ENCODE measurements at regions not wholly inside any gene's neighbourhood (a gene's known extent, or its start where the extent isn't known, plus 50 kb on each side); places are given as distances from the start of the nearest gene placed in this dataset.
"Not testable (repeated sequence)": the region's sequence is repeated elsewhere in the genome, so short reads cannot be mapped to it uniquely, and the experiment has no call there.

DNA sequence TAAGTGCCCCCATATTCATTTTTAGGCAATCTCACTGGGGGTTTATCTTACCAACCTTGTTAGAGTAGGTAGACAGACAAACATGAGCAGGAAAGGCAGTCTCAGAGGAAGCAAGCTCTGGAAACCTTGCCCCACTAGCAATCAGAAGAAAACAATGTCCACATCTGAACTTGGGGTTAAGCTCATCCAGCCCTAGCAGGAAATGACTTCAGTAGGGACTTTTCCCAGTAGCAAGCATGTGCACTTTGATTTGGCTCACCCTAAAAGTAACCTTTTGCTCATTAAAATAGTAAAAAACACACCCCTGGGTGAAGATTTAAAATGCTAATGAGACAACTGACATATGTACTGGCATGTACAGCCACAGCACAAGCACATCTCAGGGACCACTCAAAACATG lies 175.5 kb downstream of the AKAIN1 start:
- no peak for DNase-seq (ENCODE audit: low read depth)

DNA sequence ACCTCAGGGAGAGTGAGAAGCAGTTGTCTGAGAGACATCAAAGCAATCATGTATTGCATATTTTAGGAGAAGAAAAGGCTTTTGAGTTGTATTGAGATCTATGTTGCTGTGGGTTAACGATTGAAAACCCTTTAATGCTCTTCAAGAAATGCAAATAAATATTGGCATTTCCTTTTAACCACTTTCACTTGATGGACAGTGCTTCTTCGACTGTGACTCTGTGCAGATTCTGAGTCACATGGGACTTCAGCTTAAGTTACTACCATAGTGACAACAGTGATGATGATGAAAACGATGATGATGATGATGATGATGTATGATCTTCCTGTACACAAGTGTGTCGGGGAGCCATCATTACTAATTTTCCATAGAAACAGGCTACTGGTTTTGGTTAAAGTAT lies 181.8 kb downstream of the AKAIN1 start:
- DNase-seq (ENCODE audit: low read depth): no peak

DNA sequence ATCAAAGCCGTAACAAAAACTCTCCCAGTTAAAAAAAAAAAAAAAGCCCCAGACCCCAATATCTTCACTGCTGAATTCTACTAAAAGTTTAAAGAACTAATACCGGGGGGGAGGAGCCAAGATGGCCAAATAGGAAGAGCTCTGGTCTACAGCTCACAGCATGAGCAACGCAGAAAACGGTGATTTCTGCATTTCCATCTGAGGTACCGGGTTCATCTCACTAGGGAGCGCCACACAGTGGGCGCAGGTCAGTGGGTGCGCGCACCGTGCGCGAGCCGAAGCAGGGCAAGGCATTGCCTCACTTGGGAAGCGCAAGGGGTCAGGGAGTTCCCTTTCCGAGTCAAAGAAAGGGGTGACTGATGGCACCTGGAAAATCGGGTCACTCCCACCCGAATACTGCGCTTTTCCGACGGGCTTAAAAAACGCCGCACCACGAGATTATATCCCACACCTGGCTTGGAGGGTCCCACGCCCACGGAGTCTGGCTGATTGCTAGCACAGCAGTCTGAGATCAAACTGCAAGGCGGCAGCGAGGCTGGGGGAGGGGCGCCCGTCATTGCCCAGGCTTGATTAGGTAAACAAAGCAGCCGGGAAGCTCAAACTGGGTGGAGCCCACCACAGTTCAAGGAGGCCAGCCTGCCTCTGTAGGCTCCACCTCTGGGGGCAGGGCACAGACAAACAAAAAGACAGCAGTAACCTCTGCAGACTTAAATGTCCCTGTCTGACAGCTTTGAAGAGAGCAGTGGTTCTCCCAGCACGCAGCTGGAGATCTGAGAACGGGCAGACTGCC lies 192.8 kb downstream of the AKAIN1 start:
- not testable (repeated sequence) for DNase-seq (ENCODE audit: low read depth)

DNA sequence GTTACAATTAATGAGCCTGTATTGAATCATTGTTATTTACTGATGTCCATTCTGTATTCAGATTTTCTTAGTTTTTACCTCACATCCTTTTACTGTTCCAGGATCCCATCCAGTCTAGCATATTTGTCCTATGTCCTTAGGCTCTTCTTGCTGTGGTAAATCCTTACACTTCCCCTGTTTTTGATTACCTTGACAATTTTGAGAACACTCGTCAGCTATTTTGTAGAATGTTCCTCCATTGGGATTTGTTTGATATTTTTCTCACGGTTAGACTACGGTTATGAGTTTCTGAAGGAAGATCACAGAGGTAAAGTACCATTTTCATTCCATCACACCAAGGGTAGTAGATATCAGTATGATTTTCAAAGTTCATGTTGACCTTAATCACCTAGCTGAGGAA lies 202.3 kb downstream of the AKAIN1 start:
- no peak for DNase-seq (ENCODE audit: low read depth)

DNA sequence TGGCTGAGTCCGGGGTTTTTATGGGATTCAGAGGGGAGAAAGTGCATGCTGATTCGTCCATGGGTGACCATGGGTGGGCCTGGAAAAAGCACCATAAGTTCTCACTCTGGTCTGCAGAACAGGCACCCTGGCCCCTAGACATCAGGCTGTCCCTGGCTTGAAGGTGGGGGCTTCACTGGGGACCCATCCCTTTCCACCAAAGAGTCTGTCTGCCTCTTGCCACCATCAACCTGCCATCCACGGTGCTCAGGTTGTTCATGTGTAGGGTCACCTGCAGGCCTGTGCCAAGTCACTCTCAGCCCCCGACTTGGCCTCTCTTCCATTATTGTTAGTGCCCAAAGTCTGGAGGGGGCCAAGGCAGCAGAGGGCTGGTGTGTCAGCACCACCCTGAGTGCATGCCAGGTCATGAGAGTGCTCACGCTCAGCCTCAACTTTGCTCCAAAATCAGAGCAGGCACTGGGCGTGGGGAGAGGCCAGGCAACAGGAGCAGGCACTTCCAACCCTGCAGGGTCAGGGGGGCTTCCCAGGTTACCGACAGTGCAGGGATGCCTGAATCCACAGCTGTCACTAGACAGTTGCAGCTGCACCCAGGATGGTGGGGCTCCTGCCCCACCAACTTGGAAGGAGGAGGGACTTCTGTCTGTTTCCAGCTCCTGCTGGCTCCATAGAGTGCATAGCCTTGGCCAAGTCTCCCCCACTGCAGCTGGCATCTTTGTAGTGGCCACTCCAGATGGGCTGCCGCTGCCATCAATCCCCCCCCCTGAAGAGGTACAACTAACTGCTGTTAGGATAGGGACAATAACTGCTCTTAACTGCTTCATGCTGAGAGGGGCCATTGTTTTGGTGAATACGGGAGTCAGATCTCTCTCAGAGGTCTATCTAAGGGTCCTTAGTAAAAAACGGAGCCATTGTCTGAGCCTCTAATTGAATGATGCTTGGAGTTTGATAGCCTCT lies 209.3 kb downstream of the AKAIN1 start:
- DNase-seq (ENCODE audit: low read depth): no peak

DNA sequence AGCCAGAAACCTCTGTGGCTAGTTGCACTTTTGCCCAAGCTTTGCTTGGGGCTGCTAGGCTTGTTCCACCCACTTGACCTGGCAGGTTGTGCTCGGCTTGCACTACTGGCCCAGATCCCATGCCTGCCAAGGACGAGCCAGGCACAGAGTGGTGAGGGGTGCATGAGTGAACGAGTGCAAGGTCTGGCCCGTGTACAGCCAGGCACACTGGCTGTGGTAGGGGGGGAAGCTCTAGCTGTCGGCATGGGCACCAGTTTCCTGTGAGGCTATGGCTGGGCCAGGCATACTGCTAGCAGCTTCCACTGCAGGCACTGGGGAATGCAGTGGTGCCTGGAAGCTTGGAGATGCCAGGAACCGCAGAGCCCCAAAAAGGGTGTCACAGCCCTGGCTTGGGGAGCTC lies 210.4 kb downstream of the AKAIN1 start:
- no peak for DNase-seq (ENCODE audit: low read depth)

DNA sequence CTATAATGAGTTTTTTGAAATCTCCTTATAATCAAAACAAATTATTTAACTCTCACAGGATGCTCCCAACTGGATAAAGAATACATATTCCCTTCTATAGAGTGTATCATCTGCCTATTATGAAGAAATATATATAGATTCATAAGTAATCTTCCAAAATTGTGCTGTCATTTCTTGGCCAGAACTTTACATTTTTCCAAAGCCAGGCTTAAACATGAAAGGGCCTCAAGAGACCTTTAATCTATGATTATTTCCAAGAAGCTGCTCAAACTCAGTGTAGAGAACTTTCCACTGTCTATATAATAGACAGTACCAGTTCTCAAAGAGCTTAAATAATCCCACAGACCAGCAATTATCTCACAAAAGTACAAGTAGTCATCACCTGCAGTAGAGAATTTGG lies 211.0 kb downstream of the AKAIN1 start:
- DNase-seq (ENCODE audit: low read depth): no peak

DNA sequence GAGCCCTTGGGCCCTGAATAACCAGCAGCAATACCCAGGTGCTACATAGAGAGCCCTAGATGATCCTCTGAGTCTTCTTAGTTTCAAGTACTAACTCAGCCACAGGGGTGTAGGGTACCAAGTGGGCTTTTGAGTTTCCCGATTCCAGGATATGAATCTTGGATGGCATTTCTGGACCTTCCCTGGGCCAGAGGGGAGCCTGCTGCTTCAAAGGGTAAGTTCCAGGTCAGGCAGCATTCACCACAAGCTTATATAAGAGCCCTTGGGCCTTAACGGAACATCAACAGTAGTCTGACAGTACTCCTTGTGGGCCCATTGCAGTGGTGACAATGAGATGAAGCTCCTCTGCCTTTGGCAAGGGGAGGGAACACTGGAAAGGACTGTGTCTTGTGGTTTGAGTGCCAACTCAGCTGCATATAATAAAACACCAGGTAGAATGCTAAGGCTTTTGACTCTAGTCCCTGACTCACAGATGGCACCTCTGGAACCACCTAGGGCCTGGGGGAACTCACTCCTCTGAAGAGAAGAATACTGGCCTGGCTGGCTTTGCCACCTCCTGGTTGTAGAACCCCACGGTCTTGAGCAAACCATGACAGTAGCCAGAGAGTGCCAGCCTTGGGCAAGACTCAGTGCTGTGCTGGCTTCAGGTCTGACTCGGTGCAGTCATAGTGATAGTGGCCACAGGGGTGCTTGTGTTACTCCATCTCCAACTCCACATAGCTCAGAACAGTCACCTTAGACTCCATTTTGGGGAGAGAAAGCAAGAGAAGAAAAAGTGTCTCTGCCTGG lies 235.7 kb downstream of the AKAIN1 start:
- DNase-seq (ENCODE audit: low read depth): no peak

DNA sequence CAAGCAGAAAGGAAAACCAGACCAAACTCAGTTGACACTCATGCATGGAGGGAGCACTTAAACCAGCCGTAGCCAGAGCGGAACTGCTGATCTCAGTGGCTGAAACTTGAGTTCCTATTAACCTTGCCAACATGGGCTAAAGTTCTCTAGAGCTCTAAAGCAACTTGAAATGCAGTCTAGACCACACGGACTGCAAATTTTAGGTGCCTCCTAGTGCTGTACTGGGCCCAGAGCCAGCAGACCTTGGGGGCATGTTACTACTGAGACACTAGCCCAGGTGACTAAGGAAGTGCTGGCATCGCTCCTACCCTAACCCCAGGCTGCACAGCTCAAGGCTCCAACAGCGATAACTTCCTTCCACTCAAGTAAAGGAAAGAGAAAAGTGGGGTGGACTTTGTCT lies 236.5 kb downstream of the AKAIN1 start:
- no peak for DNase-seq (ENCODE audit: low read depth)

DNA sequence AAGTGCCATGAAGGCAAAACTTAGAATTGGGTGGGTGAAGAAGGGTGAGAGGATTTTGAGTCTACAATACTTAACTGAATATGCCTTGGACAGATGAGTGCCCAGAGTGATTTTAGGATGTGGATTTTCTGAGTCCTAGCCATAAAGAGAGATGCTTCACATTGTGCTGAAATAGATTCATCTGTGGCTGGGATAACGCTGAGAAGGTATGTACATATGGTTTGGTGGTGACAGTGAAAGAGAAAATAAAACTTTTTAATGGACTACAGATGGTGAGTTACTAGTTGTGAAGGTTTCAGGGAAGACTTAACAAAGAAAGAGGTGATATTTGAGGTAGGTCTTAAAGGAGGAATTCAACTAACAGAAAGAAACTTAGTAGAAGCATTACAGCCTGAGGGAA lies 265.8 kb downstream of the AKAIN1 start:
- DNase-seq (ENCODE audit: low read depth): no peak

DNA sequence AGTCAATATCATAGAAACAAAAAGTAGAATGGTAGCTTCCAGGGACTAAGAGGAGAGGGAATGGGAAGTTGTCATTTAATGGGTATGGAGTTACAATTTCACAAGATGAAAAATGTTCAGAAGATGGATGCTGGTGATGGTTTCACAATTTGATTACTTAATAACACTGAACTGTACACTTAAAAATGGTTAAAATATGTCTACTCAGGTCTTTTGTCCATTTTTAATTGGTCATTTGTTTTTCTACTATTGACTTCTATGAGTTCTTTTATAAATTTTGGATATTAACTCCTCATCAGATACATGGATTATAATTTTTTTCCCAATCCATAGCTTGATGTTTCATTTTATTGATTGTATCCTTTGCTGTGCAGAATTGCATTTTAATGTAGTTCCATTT lies 275.5 kb downstream of the AKAIN1 start:
- no peak for DNase-seq (ENCODE audit: low read depth)

DNA sequence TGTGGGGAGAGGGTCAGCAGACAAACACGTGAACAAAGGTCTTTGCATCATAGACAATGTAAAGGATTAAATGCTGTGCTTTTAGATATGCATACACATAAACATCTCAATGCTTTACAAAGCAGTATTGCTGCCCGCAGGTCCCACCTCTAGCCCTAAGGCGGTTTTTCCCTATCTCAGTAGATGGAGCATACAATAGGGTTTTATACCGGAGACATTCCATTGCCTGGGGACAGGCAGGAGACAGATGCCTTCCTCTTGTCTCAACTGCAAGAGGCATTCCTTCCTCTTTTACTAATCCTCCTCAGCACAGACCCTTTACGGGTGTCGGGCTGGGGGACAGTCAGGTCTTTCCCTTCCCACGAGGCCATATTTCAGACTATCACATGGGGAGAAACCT lies 279.5 kb downstream of the AKAIN1 start:
- not testable (repeated sequence) for DNase-seq (ENCODE audit: low read depth)

DNA sequence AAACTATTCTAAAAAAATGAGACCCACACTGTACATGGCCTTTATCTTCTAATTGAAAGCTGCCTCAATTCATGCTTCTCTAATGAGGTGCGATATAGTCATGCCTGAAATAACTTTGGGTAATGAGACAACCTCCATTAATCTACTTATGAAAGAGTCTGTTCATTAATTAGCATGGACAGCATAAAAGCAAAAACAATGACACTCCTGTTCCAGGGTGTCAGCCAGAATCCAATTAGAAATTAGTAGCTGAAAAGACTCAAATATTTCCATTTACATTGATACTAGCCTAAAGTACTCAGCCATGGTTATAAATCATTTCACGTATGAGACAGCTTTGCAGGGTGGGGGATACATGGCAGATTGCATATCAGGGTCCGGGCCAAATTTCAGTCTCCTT lies 288.7 kb downstream of the AKAIN1 start:
- no peak for DNase-seq (ENCODE audit: low read depth)

DNA sequence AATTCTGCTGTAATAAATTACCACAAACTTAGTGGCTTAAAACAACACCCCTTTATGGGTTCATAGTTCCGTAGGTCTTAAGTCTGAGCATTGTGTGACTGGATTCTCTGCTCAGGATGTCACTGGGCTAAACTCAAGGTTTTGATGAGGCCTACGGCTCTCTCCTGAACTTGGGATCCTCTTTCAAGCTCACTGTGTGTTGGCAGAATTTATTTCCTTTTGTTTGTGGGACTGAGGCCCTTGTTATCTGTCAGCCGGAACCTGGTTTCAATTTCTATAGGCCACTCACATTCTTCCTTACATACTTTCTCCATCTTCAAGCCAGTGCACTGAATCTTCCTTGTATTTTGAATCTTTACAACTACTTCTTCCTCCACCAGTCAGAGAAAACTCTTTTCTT lies 290.2 kb downstream of the AKAIN1 start:
- no peak for DNase-seq (ENCODE audit: low read depth)

DNA sequence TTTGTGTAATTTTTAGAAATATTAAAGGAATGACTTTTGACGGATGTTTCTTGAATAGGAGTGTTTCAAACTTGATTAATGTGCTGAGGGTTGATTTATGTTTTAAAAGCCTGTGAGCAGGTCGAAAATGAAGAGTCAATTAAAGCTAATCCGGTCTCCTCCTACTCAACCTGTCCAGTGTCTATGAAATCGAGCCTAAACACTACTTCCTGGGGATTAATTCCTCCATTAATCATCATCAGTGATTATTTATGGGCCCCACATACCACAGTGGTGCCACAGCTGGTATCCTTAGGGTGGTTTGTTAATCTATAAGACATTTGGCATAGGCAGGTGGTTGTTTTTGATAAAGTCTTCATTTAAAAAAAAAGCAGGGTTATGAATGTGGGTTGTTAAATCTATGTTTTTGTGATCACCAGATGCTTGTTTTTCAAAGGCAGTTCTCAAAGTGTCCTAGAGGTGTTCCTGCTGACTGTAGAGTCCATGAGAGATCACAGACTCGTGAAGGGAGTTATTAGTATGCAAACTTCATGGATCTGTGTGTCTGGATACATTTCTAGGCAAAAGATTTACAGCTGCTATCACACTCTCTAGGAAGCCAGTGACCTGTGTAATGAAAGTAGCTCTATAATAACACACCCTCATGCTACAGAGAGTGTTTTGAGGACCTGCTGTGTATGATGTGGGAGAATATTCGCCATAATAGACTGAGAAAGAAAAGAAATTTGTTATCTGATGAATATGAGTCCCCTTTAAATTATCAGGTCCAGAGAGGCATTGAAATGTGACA lies 308.6 kb downstream of the AKAIN1 start:
- DNase-seq (ENCODE audit: low read depth): no peak

DNA sequence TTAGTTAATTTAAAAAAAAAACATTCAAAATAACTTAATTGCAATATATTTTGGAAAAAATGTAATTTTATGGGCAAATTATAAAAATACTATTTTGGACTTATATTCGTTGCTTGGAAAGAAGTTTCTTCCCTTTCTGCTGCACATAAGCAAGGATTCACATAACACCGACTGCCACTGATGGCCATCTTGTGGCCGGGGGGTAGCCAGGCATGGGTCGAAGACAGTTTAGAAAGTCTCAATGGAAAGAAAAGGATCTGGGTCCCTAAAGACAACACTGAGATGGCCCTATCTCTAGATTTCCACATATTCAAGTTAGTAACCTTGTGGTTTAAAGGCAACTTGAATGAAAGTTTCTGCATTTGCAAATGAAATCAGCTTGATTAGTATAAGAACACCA lies 318.6 kb downstream of the AKAIN1 start:
- no peak for DNase-seq (ENCODE audit: low read depth)

DNA sequence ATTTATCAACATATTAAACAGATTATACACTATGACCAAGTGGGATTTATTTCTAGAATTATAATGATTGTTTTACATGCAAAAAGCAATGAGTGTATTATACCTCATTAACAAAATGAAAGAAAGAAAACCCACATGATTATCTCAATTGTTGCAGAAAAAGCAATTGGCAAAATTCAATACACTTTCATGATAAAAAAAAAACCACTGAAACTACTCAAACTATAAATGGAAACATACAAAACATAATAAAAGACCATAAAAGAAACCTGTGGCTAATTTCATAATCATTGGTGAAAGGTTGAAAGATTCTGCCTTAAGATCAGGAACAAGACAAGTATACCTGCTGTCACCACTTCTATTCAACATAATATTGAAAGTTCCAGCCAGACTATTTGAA lies 325.9 kb downstream of the AKAIN1 start:
- no peak for DNase-seq (ENCODE audit: low read depth)

DNA sequence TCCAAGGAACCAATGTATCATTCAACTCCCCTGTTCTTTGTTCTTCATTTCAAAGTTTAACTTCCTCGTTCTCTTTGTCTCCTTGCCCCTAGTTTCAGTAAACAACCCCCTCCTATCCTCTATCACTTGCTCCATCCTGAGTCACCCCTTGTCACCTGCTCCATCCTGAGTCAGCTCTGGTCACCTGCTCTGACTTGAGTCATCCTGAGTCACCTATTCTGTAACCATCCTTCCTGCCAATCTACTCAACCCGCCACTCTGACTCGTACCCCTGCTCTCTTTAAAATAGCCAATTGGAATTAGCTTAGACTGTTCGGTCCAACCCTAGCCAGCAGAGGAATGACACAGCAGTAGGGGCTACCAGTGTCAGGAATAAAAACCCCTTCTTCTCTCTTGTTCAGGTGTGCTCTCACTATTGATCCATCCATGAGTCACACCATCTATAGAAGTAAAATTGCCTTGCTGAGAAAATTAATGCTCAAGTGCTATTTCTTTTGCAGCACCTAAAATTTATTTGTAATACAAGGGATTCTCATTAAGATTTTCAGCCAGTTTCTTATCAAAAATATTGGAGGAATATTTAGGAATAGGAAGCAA lies 326.8 kb downstream of the AKAIN1 start:
- no peak for DNase-seq (ENCODE audit: low read depth)

DNA sequence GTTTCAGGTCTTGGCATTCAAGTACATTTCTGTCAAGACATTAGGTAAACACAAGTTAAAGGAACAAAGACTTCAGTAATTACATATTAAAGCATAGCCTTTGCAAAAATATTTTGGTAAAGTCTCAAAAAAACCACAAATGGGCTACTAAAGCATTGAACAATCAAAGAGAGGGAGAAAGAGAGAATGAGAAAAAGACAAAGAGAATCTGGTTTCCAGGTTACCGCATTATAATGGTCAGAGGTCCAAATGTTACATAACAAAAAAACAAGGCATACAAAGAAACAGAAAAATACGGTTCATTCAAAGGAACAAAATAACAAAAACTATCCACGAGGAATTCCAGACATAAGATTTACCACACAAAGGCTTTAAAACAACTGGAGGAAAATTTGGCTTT lies 327.9 kb downstream of the AKAIN1 start:
- no peak for DNase-seq (ENCODE audit: low read depth)

DNA sequence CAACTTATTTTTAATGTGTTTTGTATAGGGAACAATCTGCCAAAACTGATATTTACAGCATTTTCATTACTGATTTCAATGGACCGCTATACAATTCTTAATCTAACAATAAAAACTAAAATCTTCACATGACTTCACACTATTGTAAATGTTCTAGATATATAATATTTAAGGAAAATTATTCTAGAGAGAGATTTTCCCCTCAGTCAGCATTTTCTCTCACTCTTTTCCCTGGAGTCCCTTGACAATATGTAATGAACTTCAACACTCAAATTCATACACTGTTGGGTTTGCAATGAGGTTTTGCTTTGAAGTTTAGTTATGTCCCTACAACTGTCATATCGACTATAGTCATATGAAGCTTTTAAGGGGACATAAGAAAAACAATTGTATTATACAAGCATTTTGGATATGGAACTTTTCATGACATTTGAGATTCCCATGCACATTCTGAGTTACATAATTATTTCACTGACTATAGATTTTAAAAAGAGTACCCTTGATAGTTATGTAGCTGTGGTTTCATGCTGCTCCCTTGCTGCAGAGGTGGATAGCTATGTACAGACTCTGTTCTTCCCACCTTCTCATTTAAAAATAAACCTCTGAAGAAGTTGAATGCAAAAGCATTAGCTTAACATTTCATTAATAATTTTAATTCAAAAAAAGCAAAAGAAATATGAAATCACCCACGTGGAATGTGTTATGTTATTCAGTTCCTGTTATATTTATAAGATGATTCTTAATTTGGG lies 338.5 kb downstream of the AKAIN1 start:
- no peak for DNase-seq (ENCODE audit: low read depth)

DNA sequence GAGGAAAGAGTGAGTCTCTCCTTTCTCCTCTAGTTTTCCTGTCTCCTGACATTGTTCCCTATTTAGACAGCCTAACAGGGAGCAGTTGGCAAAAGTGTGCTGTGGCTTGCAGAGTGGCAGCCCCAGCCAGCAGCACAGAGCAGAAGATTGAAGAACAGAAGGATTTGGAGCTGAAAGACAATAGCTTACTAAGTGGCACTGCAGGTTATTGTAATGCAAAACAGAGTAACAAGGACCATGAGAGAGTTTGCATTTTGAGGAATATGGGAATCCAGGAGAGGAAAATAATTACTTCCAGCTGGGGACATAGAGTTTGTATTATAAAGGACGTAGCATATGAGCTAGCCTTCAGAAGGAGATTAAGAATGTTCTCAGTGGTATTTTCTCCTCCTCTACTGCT lies 342.4 kb downstream of the AKAIN1 start:
- DNase-seq (ENCODE audit: low read depth): no peak
